Activated CD8-positive, alpha-beta memory T cell treated with anti-CD3 and anti-CD28 coated beads, Interleukin-2, amount 50 U/mL, for 4 hours (primary cell): ENCODE measurements at regions not wholly inside any gene's neighbourhood (a gene's known extent, or its start where the extent isn't known, plus 50 kb on each side); places are given as distances from the start of the nearest gene placed in this dataset.
"Not testable (repeated sequence)": the region's sequence is repeated elsewhere in the genome, so short reads cannot be mapped to it uniquely, and the experiment has no call there.

Experiments used
- DNase-seq: peaks from one replicate; pipeline ENCODE4 v3.0.0-alpha.2; 2020

DNA sequence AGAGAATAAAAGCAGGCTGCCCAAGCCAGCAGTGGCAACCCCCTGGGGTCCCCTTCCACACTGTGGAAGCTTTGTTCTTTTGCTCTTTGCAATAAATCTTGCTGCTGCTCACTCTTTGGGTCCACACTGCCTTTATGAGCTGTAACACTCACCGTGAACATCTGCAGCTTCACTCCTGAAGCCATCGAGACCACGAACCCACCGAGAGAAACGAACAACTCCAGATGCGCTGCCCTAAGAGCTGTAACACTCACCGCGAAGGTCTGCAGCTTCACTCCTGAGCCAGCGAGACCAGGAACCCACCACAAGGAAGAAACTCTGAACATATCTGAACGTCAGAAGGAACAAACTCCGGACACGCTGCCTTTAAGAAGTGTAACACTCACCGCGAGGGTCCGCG lies 1252.9 kb downstream of the STIM2 start:
- DNase-seq: not testable (repeated sequence)

DNA sequence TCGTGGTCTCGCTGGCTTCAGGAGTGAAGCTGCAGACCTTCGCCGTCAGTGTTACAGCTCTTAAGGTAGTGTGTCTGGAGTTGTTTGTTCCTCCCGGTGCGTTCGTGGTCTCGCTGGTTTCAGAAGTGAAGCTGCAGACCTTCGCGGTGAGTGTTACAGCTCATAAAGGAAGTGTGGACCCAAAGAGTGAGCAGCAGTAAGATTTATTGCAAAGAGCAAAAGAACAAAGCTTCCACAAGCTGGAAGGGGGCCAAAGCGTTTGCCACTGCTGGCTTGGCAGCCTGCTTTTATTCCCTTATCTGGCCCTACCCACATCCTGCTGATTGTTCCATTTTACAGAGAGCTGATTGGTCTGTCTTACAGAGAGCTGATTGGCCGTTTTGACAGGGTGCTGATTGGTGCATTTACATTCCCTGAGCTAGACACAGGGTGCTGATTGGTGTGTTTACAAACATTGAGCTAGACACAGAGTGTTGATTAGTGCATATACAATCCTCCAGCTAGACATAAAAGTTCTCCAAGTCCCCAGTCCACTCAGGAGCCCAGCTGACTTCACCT lies 1256.0 kb downstream of the STIM2 start:
- DNase-seq: not testable (repeated sequence)

- DNase-seq: no peak
These were observed 1256.5 kb downstream of the STIM2 start for GRCh38 chr4:28117084-28117682.

- no peak for DNase-seq
These were observed 1285.5 kb downstream of the STIM2 start for GRCh38 chr4:28146191-28146590.

- no peak for DNase-seq
These were observed 1287.6 kb downstream of the STIM2 start for GRCh38 chr4:28148221-28148620.

- no peak for DNase-seq
These were observed 1289.1 kb downstream of the STIM2 start for GRCh38 chr4:28149762-28150161.

DNA sequence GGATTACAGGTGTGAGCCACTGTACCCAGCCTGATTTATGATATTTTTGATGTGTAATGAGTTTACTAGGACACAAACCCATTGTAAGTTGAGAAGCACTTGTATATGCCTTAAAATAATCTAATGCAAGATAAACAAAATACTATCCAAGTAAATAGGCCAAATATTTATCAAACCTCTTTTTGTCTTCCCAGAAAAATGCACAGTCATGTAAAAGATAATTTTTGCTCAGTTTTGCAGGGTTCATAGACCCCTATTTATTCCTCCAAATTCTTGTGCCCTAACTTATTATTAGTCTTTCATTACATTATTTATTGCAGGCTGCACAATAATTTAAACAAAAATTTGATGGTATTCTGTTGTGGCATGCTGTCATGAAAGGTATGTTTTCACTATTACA lies 1290.7 kb downstream of the STIM2 start:
- no peak for DNase-seq

DNA sequence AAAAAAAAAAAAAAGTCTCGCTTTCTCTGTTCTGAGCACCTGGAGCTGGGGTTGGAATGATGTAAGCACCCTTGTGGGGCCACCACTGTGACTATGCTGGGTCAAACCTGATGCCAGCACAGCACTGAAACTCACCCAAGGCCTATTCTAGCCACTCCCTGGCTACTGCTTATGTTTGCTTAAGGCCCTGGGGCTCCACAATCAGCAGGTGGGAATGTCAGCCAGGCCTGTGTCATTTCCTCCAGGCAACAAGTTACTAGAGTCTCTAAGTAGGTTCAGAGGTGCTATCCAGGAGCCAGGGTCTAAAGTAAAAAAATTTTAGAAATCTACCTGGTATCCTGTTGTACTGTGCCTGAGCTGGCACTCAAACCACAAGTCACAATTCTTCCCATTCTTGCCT lies 1306.8 kb downstream of the STIM2 start:
- DNase-seq: no peak

DNA sequence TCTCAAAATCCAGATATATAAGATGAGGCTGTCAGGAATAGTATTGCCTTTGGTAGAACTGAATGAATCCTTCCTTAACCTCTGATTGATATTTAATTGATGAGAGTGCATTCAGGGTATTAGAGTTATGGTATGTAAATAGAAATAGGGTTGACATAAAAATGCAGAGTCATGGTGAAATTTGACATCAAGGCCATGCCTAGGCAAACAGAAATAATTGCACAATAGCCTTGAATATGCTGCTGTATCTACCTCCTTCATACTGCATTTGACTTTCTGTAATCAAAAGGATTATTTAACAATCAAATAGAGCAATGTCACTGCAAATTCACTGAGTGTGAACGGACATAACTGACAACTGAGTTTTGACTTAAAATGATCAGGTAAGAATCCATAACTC lies 1316.3 kb downstream of the STIM2 start:
- no peak for DNase-seq

- no peak for DNase-seq
These were observed 1317.0 kb downstream of the STIM2 start for GRCh38 chr4:28177641-28178040.

DNA sequence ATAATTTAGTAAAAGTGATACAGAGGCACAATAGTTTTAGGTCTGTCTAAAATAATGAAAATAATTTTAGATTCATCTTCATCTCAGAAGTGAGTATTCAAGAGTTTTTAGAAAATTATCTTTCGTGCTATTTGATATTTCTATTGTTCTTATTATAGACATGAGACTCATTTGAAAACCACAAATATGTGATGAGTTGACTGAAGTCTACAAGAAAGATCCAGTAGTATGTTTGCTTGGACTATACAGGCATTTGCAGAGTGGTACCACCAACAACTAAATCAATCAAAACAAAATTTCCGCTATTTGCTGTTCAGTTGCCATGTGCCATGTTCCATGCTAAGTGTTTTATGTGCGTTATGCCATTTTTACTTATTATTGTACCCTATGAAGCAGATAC lies 1318.5 kb downstream of the STIM2 start:
- no peak for DNase-seq

- DNase-seq: no peak
These were observed 1348.8 kb downstream of the STIM2 start for GRCh38 chr4:28209371-28209924.

- no peak for DNase-seq
These were observed 1351.2 kb downstream of the STIM2 start for GRCh38 chr4:28211676-28212470.

GRCh38 chr4:28221536-28221935 lies 1360.9 kb downstream of the STIM2 start:
- no peak for DNase-seq

DNA sequence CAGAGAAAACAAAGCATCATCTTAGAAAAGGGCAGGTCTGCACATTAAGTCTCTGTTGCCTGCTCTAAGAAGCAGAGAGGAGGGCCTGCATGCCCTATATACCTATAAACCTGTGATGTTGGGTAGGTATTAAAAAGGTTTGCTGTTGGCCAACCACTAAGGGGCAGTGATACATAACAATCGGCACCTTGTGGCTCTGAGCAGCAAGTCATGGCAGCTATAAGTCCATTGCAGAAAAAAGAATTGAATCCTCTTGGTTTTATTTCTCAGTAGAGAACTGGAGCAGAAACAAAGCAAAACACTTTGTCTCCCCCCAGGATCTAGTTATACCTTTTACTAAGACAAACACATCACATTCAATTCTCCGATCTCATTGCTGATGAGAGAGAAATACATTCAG lies 1364.4 kb downstream of the STIM2 start:
- DNase-seq: no peak

- DNase-seq: no peak
These were observed 1365.2 kb downstream of the STIM2 start for GRCh38 chr4:28225689-28226353.

DNA sequence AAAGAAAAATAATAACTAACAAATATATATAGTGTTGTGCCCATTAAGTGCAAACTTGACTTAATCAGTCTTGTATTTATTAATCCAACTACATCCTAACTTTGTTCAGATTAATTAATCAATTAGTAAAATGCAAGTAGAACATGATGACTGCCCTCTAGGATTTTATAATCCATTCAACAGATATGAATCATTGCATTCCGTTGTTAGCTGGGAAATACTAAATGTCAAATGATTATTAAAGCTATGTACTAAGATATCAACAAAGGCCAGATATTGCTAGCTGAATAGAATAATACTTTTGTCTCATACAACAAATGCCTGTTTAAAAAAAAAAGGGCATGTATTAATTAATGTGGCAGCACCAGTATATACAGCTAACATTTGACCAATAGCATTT lies 1366.3 kb downstream of the STIM2 start:
- DNase-seq: no peak

- DNase-seq: no peak
These were observed 1367.1 kb downstream of the STIM2 start for GRCh38 chr4:28227764-28228163.

- DNase-seq: no peak
These were observed 1368.2 kb downstream of the STIM2 start for GRCh38 chr4:28228561-28229491.

GRCh38 chr4:28232376-28232775 lies 1371.7 kb downstream of the STIM2 start:
- DNase-seq: no peak

- DNase-seq: no peak
These were observed 1372.3 kb downstream of the STIM2 start for GRCh38 chr4:28232951-28233350.

- no peak for DNase-seq
These were observed 1373.1 kb downstream of the STIM2 start for GRCh38 chr4:28233724-28234123.
